Fibroblast of skin of left quadriceps (primary cell): ENCODE measurements at regions not wholly inside any gene's neighbourhood (a gene's known extent, or its start where the extent isn't known, plus 50 kb on each side); places are given as distances from the start of the nearest gene placed in this dataset.
A peak's percentile ranks its signal among the peaks of the same experiment; 100 is the strongest.
"Not testable (repeated sequence)": the region's sequence is repeated elsewhere in the genome, so short reads cannot be mapped to it uniquely, and the experiment has no call there.

Experiments
- DNase-seq, 2 experiments: peaks; one replicate each; pipeline ENCODE4 v3.0.0-alpha.2; 2013; ENCODE audit warnings: low read depth in 2 of 2

DNA sequence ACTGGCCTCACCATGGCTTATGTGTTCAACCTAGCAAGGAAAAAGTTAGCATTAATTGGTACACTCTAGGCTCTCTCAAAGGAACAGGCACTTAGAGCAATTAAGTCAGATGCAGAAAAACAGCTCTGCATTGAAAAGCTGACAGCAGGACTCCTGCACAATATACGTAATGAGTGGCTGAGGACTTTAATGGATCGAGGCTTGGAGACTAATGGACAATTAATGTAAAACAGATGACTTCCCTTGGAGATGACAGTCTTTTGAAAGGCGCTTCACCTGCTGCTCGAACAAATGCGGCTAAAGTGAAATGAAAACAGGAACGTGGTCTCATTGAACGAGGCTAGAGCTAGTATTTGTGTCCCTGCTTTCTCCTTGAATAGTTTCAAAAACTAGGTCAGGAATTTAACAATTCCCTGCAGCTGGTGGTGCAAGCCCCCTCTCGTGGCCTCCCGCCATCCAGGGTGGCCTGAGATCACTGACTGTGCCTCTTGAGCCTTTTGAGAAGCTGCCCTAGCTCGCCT lies 137.1 kb downstream of the ELOVL4 start:
- DNase-seq = no peak

DNA sequence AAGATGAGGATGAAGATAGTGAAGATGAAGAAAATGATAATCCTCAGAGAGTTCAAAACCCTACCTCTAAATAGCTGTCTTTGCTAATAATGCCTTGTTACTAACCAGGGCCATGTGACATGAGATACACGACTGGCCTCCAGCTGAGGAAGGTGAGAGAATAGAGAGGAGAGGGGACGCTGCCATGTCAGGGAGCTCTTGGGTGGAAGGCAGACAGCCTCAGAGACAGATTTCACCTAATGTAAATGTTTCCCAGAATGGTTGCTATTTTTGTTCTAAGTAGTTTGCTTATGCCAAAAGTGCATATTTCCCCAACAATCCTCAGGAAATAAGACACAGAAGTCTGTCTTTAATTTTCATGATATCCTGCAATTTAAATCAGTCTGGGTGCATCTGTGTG lies 138.4 kb downstream of the ELOVL4 start:
- no peak for DNase-seq

DNA sequence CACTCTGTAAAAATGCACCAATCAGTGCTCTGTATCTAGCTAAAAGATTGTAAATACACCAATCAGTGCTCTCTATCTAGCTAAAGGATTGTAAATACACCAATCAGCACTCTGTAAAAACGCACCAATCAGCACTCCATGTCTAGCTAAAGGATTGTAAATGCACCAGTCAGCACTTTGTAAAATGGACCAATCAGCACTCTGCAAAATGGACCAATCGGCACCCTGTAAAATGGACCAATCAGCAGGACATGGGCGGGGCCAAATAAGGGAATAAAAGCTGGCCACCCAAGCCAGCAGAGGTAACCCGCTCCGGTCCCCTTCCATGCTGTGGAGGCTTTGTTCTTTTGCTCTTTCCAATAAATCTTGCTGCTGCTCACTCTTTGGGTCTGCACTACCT lies 140.7 kb downstream of the ELOVL4 start:
- DNase-seq = not testable (repeated sequence)

DNA sequence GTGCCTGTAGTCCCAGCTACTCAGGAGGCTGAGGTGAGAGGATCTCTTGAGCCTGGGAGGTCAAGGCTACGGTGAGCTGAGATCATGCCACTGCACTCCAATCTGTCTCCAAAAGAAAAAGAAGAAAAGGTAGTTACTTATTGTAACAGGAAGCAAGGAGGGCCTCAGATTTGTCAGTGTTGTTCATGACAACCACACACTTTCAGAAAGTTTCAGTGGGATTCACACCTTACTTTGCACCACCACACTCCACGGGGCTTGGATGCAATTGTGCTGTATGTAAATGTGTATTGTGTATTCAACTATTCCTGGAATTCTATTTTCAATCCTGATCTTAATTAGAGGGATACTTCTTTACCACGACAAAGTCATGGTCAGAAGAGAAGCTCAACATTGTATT lies 142.6 kb downstream of the ELOVL4 start:
- DNase-seq = no peak

DNA sequence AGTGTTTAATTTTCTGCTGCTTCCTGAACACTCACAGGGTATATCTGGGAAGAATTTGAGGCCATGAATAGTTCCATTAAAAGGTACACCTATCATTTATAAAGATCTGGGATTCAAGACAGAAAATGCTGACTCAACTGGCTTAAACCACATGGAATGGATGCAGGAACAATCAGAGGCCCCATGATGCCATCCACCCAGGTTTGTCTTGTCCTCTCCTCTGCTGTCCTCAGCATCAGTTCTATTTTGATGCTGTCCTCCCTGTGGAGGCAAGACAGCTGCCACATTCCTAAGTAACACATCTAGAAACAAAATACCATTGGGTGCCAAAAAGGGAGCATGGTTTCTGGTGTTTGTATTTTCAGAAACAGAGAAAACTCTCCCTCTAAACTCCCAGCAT lies 143.4 kb downstream of the ELOVL4 start:
- DNase-seq = no peak

DNA sequence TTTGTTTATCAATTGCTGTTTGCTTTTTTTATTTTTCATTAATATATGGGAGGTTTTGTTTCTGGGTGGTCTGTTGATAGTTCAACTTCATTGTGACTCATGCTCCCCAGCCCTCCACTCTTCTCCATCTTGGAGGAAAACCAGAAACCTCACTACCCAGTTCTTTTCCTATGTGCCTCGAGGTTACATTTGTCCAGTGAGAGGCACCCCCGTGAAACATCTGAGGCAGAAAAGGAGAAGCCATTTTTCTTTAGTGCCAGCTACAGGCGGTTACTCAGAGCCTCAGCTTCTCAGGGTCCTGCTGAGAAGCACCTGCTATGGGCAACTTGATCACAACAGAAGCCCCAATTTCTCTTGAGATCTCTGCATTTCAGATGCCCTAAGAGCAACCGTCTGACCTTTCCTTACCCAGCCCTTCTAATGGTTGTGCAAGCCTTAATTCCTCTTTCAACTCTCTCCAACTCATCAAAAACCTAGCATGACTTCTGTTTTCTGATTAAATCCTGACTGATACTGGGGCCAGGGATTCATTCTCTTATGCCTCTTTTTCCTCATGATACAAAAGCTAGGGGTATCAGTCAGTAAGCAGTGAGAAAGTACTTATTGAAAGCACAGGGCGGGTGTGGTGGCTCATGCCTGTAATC lies 144.6 kb downstream of the ELOVL4 start:
- no peak for DNase-seq

DNA sequence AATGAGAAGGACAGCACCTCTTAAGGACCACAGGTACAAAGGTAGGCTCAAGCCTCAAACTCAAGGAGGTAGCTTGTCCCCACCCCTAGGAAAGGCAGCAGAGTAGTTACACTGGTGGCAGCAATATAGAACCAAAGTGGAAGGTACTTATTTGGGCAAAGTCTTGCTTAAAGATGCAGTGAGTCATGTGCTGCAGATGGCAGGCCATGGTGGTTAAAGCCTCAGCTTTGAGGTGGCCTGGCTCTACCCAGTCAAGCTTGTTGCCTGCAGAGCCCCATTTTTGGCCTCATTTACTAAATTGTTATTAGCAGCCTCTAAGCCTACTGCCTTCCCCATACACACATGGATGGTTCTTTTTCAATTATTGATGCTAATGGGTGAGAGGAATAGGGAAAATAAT lies 146.0 kb downstream of the ELOVL4 start:
- DNase-seq = no peak

DNA sequence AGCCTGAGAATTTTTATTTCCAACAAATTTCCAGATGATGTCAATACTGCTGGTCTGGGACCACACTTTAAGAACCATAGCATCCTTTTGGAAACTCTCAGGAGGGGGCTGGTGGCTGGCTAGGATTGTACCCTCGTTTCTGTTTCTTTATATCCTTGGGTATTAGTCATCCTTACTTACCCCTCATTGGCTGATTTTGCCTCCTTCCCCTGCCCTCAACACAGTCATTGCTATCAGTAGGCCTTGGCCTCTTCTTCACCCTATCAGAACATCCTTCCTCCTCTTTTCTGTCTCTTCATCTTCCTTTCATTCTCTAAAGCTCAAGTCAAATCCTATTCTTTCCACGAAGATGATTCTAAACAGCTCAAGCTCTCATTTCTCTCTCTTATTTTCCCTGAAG lies 148.5 kb downstream of the ELOVL4 start:
- DNase-seq = no peak

DNA sequence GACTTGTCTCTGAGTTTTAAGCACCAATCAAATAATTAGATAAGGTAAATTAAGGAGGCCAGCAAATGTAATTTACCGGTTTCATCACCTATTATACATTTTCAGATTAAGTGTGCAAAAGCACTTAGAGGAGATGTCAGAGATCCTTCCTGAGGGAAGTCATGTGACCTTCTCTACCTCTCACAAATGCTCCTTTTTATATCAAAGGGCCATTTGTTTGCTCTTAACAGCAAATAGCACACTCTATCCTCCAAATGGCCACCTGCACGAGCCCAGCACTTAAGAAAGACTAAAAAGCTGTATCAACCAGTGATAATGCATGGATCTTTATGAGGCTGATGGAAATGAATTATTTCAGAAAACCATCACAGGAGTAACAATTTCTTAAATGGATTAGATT lies 149.4 kb downstream of the ELOVL4 start:
- no peak for DNase-seq

DNA sequence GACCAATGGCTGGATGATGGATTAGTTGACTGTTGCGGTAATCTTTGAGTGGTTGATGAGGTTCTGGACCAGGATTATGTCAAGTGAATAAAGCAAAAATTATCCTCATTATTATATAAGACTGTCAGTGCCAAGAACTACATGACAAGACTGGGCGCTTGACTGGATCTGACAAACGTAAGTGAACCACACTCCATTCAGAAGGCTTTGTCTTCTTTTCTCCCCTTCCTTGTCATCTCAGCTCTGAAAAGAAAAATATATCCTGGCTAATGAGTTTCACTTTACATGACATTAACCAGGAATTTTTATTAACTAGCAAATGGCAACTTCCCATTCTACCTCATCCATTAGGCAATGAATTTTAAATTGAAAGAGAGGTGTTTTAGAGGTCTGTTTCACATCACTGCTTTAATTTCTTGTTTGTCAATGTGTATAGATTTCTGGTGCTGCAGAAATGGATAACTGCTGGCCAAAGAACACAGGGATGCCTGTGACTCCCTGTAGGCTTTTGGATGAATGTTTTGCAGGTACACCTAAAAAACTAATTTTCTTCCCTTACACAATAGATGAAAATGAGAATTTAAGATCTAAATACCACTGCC lies 150.1 kb downstream of the ELOVL4 start:
- DNase-seq = no peak

DNA sequence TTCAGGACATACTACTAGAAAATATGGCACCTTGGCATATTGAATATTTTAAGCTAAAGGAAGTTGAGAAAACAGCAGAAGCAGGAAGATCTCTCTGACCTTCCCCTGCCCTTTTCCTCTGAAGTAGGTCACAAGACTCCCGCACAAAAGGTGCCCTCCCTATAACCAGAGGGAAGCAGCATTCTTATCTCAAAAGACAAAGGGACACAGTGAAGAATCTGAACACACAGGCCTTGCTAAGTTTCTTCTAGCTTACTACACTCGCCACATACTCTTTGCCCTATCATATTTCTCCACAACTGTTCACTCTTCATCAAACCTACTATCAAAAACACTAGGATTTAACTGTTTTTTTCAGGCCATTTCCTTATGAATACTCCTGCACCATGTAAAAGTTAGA lies 151.2 kb downstream of the ELOVL4 start:
- DNase-seq = no peak

DNA sequence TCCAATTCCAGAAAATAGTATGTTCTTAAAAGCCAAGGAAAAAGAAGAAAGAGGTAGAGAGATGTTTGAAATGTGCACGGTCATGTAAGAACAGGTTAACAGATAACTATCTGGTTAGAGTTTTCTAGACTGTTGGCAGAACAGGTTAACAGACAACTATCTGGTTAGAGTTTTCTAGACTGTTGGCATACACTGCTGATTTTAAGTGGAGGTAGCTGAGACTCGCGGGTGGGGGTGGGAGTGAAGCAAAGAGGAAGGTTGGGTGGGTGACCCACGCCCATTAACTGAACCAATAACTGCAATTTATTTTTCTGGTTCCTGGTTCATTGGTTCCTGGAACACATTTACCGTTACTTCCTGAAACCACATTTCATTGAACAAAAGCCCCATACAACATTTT lies 157.5 kb downstream of the ELOVL4 start:
- DNase-seq = no peak

DNA sequence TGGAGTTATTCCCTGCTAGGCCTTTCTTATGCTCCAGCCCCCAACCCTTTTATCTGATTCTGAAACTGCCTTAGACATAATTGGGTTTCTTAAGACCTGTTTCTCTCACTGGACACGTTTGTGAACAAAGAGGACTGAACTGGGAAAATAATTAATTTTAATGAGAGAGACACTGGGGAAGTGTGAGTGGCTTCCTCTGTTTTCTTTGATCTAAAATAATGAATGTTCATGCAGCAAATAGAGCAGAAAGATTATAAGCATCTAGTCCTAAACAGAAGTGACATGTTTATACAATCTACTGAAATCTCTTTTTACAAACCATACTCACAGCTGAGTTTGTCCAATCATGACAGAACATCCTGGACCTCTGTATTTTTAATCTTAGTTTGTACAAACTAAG lies 157.6 kb downstream of the SH3BGRL2 start:
- DNase-seq = no peak

DNA sequence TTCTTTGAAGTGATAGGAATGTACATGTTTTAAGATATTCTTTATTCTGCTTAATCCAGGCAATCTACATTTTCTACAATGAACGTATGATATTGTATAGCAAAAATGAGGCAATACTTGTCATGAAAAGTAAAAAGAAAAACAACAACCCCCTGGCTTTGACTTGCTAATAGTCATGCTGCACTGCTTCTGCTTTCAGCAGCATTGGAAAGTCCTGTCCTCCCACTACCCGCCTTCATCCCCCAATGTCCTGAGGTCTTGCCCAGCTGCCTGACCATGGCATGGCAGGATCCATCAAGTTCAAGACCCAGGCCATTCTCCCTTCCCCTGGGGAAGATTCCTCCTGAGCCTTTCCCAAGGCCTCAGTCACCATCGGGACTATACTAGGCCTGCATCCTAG lies 156.5 kb downstream of the SH3BGRL2 start:
- no peak for DNase-seq

DNA sequence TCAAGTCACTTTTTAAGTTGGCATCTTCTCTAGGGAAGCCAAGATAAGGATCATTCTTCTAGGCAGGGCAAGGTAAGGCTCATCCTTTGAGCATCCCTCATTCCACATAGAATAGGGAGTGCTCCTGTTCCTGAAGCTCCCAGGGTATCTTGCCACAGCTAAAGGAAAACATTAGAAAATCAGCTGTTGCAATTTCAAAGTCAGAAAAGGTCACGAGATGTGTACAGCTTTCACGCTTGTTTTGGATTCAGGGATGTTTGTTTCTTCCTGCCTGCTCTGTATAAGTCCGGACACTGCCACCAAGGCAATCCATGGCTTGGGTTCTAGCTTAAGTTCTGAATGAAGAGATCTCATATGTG lies 153.2 kb downstream of the SH3BGRL2 start:
- no peak for DNase-seq

DNA sequence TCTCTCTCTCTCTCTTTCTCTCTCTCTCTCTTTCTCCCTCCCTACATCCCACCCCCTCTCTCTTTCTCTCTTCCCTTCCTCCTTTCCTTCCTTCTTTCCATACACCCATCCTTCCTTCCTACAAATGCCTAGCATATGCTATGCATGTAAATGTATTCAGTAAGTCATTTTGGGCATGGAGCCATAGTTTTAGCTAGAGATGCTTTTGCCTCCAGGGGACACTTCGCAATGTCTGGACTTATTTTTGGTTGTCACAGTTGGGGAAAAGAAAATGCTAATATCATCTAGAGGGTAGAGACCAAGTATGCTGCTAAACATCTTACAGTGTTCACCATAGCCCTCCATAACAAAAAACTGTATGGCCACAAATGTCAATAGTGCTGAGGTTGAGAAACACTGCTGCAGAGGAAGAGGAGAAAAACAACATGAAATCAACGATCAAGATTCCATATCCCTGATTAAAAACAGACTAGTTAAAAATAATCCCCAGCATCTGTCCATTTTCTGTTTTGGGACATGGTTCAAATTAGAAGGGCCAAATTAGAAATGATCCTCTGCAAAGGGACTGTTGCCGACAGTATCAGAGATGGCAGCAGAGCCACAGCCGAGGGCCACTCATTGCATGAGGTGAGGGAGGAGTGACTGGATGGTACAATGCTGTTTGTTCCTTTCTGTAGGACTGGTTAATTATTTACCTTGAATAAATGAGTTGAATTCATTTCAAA lies 152.7 kb downstream of the SH3BGRL2 start:
- DNase-seq = no peak

DNA sequence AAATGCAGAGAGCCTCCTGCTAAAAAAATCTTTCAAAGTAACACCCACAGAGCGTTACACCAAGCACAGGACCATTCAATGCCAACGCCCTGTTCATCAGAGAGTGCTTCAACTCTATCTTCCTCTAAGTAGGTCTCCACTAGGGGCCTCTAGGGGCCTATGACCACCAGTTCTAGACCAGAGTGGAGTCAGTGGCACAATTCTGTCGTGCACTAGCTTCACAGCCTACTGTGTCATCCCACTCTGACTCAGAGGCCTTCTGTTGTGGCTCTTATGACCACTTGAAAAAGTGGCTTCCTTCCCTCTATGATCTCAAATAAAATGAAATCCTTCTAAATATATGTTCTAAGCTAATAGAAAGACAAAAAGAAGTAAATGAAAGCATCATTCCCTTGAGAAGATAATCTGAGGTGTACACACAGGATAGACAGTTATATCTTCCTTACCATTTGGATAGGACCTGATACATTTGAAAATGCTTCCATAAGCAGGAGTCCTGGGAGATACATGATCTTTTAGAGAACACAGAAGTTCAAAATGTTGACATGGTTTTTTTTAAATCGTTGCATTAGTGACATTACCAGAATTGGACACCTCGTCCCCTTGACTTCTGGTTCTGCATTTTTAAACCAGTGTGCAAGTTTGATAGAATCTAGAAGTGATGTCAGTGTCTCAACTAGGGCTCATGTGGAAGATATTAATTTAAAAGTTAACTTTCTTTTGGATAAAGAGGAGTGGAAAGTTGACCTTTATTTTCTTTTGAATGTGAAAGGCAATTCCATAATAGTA lies 151.9 kb downstream of the SH3BGRL2 start:
- DNase-seq = no peak

DNA sequence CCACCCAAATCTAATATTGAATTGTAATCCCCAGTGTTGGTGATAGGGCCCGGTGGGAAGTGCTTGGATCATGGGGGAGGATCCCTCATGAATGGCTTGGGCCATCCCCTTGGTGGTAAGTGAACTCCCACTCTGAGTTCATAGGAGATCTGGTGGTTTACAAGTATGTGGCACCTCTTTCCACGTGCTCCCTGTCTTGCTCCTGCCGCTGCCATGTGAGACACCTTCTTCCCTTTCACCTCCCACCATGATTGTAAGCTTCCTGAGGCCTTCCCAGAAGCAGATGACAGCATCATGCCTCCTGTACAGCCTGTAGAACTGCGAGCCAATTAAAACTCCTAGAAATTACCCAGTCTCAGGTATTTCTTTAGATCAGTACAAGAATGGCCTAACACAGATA lies 150.8 kb downstream of the SH3BGRL2 start:
- DNase-seq = no peak

DNA sequence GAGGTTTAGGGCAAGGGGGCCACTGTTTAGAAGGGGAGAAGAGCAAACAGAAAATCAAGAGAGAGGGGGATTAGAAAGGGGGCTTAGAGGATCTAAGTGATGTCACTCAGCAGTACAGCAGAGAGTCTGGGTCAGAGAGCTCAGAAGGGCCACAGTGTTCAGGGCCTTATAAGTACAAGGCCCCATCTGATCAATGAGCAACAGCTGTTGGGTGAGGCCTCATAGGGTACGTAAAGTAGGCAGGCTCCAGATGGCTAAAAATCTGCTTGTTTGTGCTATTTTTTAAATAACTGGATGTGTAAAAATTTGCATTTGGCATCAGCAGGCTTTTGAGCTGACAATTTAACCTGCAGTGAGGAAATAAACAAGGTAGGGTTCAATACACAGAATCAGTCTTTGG lies 149.8 kb downstream of the SH3BGRL2 start:
- DNase-seq = no peak

DNA sequence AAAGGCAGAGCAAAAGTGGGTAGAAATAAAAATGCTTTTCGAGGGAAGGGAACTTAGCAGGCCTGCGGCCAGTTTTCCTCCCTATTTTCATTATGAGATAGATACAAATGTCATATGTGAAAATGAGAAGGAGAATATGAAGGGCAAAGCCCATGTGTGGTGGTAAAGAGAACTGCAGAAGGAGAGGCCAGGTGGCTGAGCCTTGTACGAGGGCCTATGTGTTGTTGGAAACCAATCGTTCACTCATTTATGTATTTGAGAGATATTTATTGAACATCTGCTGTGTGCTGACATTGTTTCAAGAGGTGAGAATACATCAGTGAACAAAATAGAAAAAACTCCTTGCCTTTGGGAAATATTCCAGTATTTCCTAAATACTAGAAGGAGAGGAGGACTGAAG lies 147.7 kb downstream of the SH3BGRL2 start:
- DNase-seq = no peak

DNA sequence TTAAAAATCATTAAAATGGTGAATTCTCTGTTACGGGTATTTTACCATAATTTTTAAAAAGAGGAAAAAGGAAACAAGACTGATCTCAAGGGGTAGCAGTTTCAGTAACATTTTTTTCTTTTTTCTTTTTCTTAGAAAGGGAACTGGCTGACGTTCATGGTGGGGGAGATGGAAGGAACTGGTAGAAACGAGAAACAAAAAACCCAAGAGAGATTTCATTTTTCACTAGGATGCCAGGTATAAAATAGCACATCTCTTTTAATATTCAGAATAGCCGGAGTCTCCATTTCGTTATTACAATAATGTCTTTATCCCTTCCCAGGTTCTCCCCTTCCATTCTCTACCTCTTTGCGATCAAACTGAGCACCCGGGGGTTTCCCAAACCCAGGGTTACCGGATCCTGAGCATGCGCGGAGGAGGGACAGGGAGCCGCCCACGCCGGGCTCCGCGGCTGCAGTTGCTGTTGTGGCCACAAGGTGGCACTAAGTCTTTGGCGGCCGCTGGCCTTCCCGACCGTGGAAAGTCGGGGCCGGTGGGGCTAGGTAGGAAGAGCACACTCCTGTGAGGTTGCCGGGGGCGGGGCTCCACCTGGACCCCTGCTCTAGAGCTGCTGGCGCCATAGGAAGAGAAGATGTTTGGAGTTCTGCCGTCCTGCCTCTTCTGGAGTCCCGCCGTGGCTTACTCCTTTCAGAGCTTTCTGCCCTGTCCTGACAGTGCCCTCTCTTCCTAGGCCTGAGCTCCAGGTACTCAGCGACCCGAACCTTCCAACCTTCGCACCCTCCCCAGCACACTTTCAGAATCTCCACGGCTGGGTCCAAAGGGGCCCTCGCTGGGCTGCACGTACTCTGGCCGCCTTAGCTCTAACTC lies 146.8 kb downstream of the SH3BGRL2 start:
- peak; percentile 25 to 33 for DNase-seq
